Lower lobe of right lung (tissue), 2 donors: ENCODE measurements at regions not wholly inside any gene's neighbourhood (a gene's known extent, or its start where the extent isn't known, plus 50 kb on each side); places are given as distances from the start of the nearest gene placed in this dataset.

Source experiments
- ATAC-seq, 2 donors: fragments of 200-7000 bp; cut with Tn5 transposase; one replicate each; pipeline ENCODE4 v1.9.1; 2020 to 2022; ENCODE audit warnings: mild to moderate bottlenecking in 2 of 2, moderate library complexity in 2 of 2
- DNase-seq: peaks from one replicate; pipeline ENCODE4 v3.0.0-alpha.2; 2020
- H3K27ac ChIP-seq: fragments of 200-600 bp; one replicate; pipeline ENCODE4 v1.8.0; 2022
- H3K27me3 ChIP-seq: fragments of 200-600 bp; one replicate; pipeline ENCODE4 v1.8.0; 2022; ENCODE audit warnings: low read depth
- H3K36me3 ChIP-seq: fragments of 200-600 bp; one replicate; pipeline ENCODE4 v1.8.0; 2022; ENCODE audit warnings: mild to moderate bottlenecking
- H3K4me1 ChIP-seq: fragments of 200-600 bp; one replicate; pipeline ENCODE4 v1.8.0; 2022
- H3K4me3 ChIP-seq: fragments of 200-600 bp; one replicate; pipeline ENCODE4 v1.8.0; 2022; ENCODE audit warnings: mild to moderate bottlenecking
- H3K9me3 ChIP-seq: fragments of 200-600 bp; one replicate; pipeline ENCODE4 v1.8.0; 2022
- CTCF ChIP-seq: fragments of 200-600 bp; IDR thresholded peaks from one replicate; pipeline ENCODE4 v1.8.0; 2022; ENCODE audit warnings: antibody characterized with exemption, mild to moderate bottlenecking
- intact Hi-C: fragments of 100-400 bp; cut with DNase I; formaldehyde crosslinking; loops from one replicate; pipeline ENCODE4 v1.11.0; 2022
- donor health status: DM: no; HTN: yes; CAD: no; lungs with severe emphysema.

GRCh38 chr3:154590675-154591384 is 160.8 kb upstream of the GPR149 start:
- Histone ChIP-seq H3K27me3 (no peaks in the 10 kb centered on the region), H3K4me3 (no peak overlapping the region), H3K27ac (no peak overlapping the region), H3K9me3 (no peaks in the 10 kb centered on the region), H3K36me3 (no peaks in the 10 kb centered on the region), H3K4me1 (no peaks in the 10 kb centered on the region)
- TF ChIP-seq CTCF = no peak
- intact Hi-C loops = no loop called here
- ATAC-seq = no peak
- no peak for DNase-seq

DNA sequence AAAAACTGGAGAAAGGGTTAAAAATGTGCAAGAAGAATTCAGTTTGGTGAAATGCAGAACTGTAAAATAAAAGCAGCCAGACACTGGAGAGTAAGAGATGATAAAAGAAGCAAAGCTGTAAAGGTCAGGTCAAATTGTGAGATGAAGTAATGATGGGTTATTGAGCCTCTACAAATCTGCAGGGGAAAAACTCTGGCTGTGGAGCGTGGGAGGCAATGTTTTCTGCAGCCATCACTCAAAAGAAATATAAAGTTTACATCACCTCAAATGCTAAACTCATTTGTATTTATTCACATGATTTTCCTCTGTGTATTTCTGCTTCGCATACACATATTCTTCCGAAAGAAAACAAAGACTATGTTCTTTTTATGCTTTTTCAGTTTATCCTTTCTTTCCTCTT is 158.8 kb upstream of the GPR149 start:
- ATAC-seq (no peak), DNase-seq (no peak)
- Histone ChIP-seq H3K4me1 (no peaks in the 10 kb centered on the region), H3K4me3 (no peak overlapping the region), H3K36me3 (no peaks in the 10 kb centered on the region), H3K27ac (no peak overlapping the region), H3K9me3 (no peaks in the 10 kb centered on the region), H3K27me3 (no peaks in the 10 kb centered on the region)
- intact Hi-C loops = no loop called here
- no peak for TF ChIP-seq CTCF

- H3K36me3 ChIP-seq = no peaks in the 10 kb centered on the region
- intact Hi-C loops = no loop called here
- H3K27ac ChIP-seq = no peak overlapping the region
- no peaks in the 10 kb centered on the region for H3K4me1 ChIP-seq
- no peak for DNase-seq
- H3K9me3 ChIP-seq = no peaks in the 10 kb centered on the region
- H3K4me3 ChIP-seq = no peak overlapping the region
- ATAC-seq = peak; percentile 39 to 42
- no peaks in the 10 kb centered on the region for H3K27me3 ChIP-seq
- no peak for TF ChIP-seq CTCF
Observed at GRCh38 chr3:154584974-154585373, 155.0 kb upstream of the GPR149 start.

DNA sequence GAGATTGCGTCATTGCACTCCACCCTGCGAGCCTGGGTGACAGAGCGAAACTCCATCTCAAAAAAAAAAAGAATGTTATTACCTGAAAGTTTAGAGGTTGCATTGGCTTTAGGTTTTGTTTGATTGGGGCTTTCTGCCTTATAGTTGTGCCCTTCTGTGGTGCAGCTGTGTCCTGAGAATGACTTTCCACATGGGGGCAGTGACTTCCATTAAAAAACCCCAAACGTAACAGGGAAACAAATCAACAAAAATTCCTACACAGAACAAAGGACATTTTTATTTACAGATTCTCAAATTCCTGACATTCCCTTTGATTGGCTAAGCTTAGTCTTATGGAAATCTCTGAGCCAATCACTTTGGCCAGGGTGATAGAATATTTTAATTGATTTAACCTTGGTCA is 154.1 kb upstream of the GPR149 start:
- H3K4me3 ChIP-seq = no peak overlapping the region
- H3K4me1 ChIP-seq = no peaks in the 10 kb centered on the region
- no peaks in the 10 kb centered on the region for H3K9me3 ChIP-seq
- intact Hi-C loops = no loop called here
- no peak overlapping the region for H3K27ac ChIP-seq
- no peaks in the 10 kb centered on the region for H3K27me3 ChIP-seq
- no peak for ATAC-seq
- no peaks in the 10 kb centered on the region for H3K36me3 ChIP-seq
- no peak for TF ChIP-seq CTCF
- DNase-seq = no peak

GRCh38 chr3:154583086-154583634 is 153.2 kb upstream of the GPR149 start:
- DNase-seq (no peak), ATAC-seq (no peak)
- no peaks in the 10 kb centered on the region for H3K27me3 ChIP-seq
- no peaks in the 10 kb centered on the region for H3K4me1 ChIP-seq
- intact Hi-C loops = no loop called here
- no peak overlapping the region for H3K27ac ChIP-seq
- H3K9me3 ChIP-seq = no peaks in the 10 kb centered on the region
- H3K4me3 ChIP-seq = no peak overlapping the region
- TF ChIP-seq CTCF = no peak
- H3K36me3 ChIP-seq = no peaks in the 10 kb centered on the region
